Suprapubic skin (tissue), 3 donors: ENCODE measurements at regions not wholly inside any gene's neighbourhood (a gene's known extent, or its start where the extent isn't known, plus 50 kb on each side); places are given as distances from the start of the nearest gene placed in this dataset.

Source experiments
- CTCF ChIP-seq, 2 donors: fragments of 200-600 bp in 1 of 2; fragments of 450-650 bp in 1 of 2; sonication (generic) in 1 of 2; IDR thresholded peaks; one replicate each; pipeline ENCODE4 v1.5.1; 2016 to 2019; ENCODE audit warnings: antibody characterized with exemption in 2 of 2, mild to moderate bottlenecking in 1 of 2, moderate library complexity in 1 of 2
- POLR2A ChIP-seq, 2 donors: fragments of 450-650 bp; IDR thresholded peaks; one replicate each; pipeline ENCODE4 v1.6.1; 2017; ENCODE audit warnings: antibody characterized with exemption in 2 of 2, mild to moderate bottlenecking in 2 of 2, moderate library complexity in 2 of 2

- TF ChIP-seq CTCF (IDR thresholded peaks at IDR 0.05) (no peak), POLR2A (IDR thresholded peaks at IDR 0.05) (no peak)
Observed at GRCh38 chr4:22869235-22869634, 176.5 kb downstream of the GBA3 start.
